PC-3 (cell line): ENCODE measurements at regions not wholly inside any gene's neighbourhood (a gene's known extent, or its start where the extent isn't known, plus 50 kb on each side); places are given as distances from the start of the nearest gene placed in this dataset.
"Not testable (repeated sequence)": the region's sequence is repeated elsewhere in the genome, so short reads cannot be mapped to it uniquely, and the experiment has no call there.

Experiments used
- CTCF ChIP-seq: fragments of 300-600 bp; sonication (generic); conservative IDR thresholded peaks from 2 replicates; pipeline ENCODE4 v1.5.1; 2017; ENCODE audit warnings: antibody characterized with exemption, low read depth, mild to moderate bottlenecking, low read length
- EZH2 ChIP-seq: fragments of 300-600 bp; sonication (generic); IDR thresholded peaks from one replicate; pipeline ENCODE4 v1.6.1; 2017; ENCODE audit warnings: antibody characterized with exemption, mild to moderate bottlenecking, low read length; ENCODE audit not compliant: unreplicated experiment
- EZH2phosphoT487 ChIP-seq: fragments of 300-600 bp; sonication (generic); IDR thresholded peaks from 2 replicates; pipeline ENCODE4 v1.6.1; 2018; ENCODE audit warnings: mild to moderate bottlenecking, antibody characterized with exemption, low read length, borderline replicate concordance

- not testable (repeated sequence) for TF ChIP-seq EZH2, CTCF, EZH2phosphoT487
Measured at GRCh38 chr3:5608971-5609370, 421.5 kb downstream of the EDEM1 start.
